B cell (primary cell): ENCODE measurements at regions not wholly inside any gene's neighbourhood (a gene's known extent, or its start where the extent isn't known, plus 50 kb on each side); places are given as distances from the start of the nearest gene placed in this dataset.

ENCODE experiments used
- EZH2 ChIP-seq: IDR thresholded peaks from 2 replicates; pipeline ENCODE4 v1.6.1; 2012; ENCODE audit warnings: borderline replicate concordance, low read depth, mild to moderate bottlenecking, moderate library complexity, low read length; ENCODE audit not compliant: insufficient read depth, poor library complexity, severe bottlenecking
- TF ChIP-seq, protein P1 (sequence below): fragments of 200-600 bp; IDR thresholded peaks from one replicate; pipeline ENCODE4 v1.8.0; 2022; ENCODE audit warnings: antibody characterized with exemption, mild to moderate bottlenecking

DNA sequence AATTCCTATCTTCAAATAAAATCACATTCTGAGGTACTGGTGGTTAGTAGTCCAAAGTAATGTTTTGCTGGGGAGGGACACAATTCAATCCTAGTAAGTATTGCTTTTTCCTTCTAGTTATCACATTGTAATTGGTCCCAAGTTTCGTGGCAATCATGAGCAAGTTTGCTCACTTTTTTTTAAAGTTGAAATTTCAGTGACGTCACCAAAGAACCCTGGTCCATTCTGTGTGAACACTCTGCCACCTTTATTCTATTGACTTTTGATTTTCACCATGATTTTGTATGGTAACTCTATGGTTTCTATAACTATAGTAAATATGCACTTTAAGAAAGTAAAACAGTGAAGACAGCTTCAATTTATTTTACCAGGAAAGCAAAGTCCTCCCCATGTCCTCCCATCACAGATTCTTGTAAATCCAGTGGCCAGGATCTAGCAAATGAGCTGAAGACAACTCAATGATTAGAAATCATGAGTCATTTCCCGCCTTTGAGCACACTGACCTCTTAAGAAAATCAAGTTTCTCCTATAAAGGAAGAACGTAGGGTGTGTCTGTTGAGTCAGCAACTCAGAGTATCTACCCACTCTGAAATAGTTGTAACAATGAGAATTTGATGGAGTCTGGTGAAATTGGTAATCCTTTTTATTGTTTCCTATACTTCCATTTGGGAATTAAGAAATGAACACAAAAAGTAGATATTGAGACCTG is 1306.6 kb upstream of the PABPC4L start:
- TF ChIP-seq, protein P1, sequence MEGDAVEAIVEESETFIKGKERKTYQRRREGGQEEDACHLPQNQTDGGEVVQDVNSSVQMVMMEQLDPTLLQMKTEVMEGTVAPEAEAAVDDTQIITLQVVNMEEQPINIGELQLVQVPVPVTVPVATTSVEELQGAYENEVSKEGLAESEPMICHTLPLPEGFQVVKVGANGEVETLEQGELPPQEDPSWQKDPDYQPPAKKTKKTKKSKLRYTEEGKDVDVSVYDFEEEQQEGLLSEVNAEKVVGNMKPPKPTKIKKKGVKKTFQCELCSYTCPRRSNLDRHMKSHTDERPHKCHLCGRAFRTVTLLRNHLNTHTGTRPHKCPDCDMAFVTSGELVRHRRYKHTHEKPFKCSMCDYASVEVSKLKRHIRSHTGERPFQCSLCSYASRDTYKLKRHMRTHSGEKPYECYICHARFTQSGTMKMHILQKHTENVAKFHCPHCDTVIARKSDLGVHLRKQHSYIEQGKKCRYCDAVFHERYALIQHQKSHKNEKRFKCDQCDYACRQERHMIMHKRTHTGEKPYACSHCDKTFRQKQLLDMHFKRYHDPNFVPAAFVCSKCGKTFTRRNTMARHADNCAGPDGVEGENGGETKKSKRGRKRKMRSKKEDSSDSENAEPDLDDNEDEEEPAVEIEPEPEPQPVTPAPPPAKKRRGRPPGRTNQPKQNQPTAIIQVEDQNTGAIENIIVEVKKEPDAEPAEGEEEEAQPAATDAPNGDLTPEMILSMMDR = no peak
- TF ChIP-seq EZH2 = no peak
